IMR-90 (cell line): ENCODE measurements at regions not wholly inside any gene's neighbourhood (a gene's known extent, or its start where the extent isn't known, plus 50 kb on each side); places are given as distances from the start of the nearest gene placed in this dataset.

Experiments
- POLR2A ChIP-seq: IDR thresholded peaks from 2 replicates; pipeline ENCODE4 v1.6.1; 2012; ENCODE audit warnings: mild to moderate bottlenecking, low read depth, low read length
- RAD21 ChIP-seq: IDR thresholded peaks from 2 replicates; pipeline ENCODE4 v1.6.1; 2012; ENCODE audit warnings: low read length, improper control_type of control experiment
- TF ChIP-seq, protein P1 (sequence below): fragments of 150-350 bp; IDR thresholded peaks from 2 replicates; pipeline ENCODE4 v1.6.1; 2017; ENCODE audit warnings: mild to moderate bottlenecking, antibody characterized with exemption, low read length, low read depth
- TF ChIP-seq, protein P2 (sequence below): conservative IDR thresholded peaks from 2 replicates; pipeline ENCODE4 v1.5.1; 2012; ENCODE audit warnings: mild to moderate bottlenecking, low read depth, low read length, improper control_type of control experiment

DNA sequence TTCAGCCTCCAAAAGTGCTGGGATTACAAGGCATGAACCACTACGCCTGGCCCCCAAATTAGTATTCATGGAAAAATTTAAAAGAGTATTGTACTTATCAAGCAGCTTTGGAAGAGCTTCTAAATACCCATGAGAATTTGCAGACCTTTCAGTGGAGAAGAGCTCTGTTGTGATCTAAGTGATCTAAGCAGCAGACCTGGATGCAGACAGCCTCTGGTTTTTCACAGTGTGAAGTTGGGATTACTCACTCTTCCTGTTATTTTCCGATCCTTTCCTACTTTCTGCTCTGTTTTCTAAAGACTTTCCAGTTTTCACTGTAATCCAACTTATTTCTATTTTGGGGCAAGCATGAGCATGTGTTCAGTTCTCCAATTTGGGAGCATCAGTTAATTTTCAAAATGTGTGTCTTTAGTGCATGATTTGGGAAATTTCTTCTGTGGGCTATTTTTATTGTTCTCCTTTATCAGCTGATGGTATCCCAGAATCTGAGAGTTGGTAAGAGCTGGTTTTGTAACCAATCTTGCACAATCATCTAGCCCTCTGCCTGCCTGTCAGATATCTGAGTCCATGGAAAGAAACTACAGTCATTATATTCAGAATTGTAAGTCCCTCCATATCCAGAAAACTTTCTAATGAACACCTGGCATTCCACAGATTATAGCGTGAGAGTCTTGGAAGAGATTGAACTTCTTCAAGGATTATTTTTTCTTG lies 207.7 kb upstream of the DTNBP1 start:
- TF ChIP-seq POLR2A: no peak
- TF ChIP-seq, protein P1, sequence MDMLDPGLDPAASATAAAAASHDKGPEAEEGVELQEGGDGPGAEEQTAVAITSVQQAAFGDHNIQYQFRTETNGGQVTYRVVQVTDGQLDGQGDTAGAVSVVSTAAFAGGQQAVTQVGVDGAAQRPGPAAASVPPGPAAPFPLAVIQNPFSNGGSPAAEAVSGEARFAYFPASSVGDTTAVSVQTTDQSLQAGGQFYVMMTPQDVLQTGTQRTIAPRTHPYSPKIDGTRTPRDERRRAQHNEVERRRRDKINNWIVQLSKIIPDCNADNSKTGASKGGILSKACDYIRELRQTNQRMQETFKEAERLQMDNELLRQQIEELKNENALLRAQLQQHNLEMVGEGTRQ: no peak
- TF ChIP-seq, protein P2, sequence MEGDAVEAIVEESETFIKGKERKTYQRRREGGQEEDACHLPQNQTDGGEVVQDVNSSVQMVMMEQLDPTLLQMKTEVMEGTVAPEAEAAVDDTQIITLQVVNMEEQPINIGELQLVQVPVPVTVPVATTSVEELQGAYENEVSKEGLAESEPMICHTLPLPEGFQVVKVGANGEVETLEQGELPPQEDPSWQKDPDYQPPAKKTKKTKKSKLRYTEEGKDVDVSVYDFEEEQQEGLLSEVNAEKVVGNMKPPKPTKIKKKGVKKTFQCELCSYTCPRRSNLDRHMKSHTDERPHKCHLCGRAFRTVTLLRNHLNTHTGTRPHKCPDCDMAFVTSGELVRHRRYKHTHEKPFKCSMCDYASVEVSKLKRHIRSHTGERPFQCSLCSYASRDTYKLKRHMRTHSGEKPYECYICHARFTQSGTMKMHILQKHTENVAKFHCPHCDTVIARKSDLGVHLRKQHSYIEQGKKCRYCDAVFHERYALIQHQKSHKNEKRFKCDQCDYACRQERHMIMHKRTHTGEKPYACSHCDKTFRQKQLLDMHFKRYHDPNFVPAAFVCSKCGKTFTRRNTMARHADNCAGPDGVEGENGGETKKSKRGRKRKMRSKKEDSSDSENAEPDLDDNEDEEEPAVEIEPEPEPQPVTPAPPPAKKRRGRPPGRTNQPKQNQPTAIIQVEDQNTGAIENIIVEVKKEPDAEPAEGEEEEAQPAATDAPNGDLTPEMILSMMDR: no peak
- no peak for TF ChIP-seq RAD21
